Central memory CD8-positive, alpha-beta T cell (primary cell): ENCODE measurements at regions not wholly inside any gene's neighbourhood (a gene's known extent, or its start where the extent isn't known, plus 50 kb on each side); places are given as distances from the start of the nearest gene placed in this dataset.
"Not testable (repeated sequence)": the region's sequence is repeated elsewhere in the genome, so short reads cannot be mapped to it uniquely, and the experiment has no call there.

Experiments used
- ATAC-seq: fragments of 150-1000 bp; cut with Tn5 transposase; replicated peaks from 2 replicates; pipeline ENCODE4 v1.10.0; 2022; ENCODE audit warnings: mild to moderate bottlenecking, moderate FRiP score, moderate number of reproducible peaks; ENCODE audit not compliant: poor library complexity, severe bottlenecking; ENCODE audit errors: extremely low read depth
- DNase-seq, 2 donors: peaks; one replicate each; pipeline ENCODE4 v3.0.0; 2021; ENCODE audit warnings: low spot score in 2 of 2
- H3K27ac Mint-ChIP-seq: one replicate; pipeline ENCODE4 v1.8.0; 2022; ENCODE audit warnings: low read depth, mild to moderate bottlenecking, moderate library complexity, mixed read lengths
- H3K27me3 Mint-ChIP-seq: one replicate; pipeline ENCODE4 v1.8.0; 2022; ENCODE audit warnings: mixed read lengths
- H3K36me3 Mint-ChIP-seq: one replicate; pipeline ENCODE4 v1.8.0; 2022; ENCODE audit warnings: mild to moderate bottlenecking, moderate library complexity, mixed read lengths; ENCODE audit not compliant: insufficient read depth
- H3K4me1 Mint-ChIP-seq: one replicate; pipeline ENCODE4 v1.8.0; 2022; ENCODE audit warnings: mixed read lengths
- H3K4me3 Mint-ChIP-seq: one replicate; pipeline ENCODE4 v1.8.0; 2022; ENCODE audit warnings: mild to moderate bottlenecking, moderate library complexity, mixed read lengths
- H3K9me3 Mint-ChIP-seq: one replicate; pipeline ENCODE4 v1.8.0; 2022; ENCODE audit warnings: mixed read lengths

DNA sequence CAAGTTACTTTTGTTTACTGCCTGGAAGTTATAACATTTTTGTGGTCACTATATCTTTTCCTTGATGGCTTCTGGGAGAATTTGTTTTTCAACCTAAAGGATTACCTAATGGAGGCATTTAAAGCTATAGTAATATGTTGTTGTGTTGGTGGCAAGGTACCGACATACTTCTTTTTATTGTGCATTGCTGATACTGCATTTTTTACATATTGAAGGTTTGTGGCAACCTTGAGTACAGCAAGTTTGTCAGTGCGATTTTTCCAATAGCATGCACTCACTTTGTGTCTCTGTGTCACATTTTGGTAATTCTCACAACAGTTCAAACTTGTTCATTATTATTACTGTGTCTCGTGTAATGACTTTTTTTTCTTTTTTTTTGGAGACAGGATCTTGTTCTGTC lies 246.3 kb downstream of the LRRC70 start:
- no peaks in the 10 kb centered on the region for H3K27me3 Mint-ChIP-seq
- H3K27ac Mint-ChIP-seq = no peak overlapping the region
- no peak overlapping the region for H3K4me3 Mint-ChIP-seq
- no peaks in the 10 kb centered on the region for H3K4me1 Mint-ChIP-seq
- H3K9me3 Mint-ChIP-seq = no peaks in the 10 kb centered on the region
- no peak for DNase-seq
- no peak for ATAC-seq
- H3K36me3 Mint-ChIP-seq = no peaks in the 10 kb centered on the region

DNA sequence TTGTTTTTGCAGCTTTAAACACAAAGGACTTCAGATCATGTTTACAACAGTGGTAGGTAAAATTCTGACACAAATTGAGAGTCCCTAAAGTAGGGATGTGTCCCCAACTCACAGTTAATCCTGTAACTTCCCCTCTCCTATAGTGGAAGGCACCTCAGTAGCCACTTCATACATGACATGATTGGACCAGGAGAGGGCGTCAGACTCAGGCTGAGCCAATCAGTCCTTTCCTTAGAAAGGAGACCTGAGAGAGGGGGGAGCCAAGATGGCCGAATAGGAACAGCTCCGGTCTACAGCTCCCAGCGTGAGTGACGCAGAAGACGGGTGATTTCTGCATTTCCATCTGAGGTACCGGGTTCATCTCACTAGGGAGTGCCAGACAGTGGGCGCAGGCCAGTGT lies 238.4 kb downstream of the LRRC70 start:
- not testable (repeated sequence) for H3K4me3 Mint-ChIP-seq, H3K9me3 Mint-ChIP-seq, ATAC-seq, H3K27me3 Mint-ChIP-seq, H3K4me1 Mint-ChIP-seq, H3K27ac Mint-ChIP-seq, DNase-seq, H3K36me3 Mint-ChIP-seq

DNA sequence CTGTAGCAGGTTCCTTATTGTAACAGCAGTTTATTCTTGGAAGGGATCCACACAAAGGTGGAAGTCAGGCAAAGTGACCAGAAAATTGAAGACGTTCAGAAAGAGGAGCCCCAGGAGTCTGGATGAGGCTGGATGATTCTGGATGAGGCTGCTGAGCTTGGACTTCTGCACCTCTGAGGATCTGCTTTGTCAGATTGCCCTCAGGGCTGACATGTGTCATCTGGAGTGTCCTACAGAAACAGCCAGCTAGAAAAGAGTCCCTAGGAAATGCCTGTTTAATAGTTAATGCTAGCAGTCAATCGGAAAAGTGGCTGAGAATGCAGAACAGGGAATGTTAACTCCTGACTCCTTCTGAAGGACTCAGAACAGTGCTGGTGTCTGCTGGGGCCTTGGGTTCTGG lies 236.4 kb downstream of the LRRC70 start:
- no peak overlapping the region for H3K27ac Mint-ChIP-seq
- DNase-seq (no peak), ATAC-seq (no peak)
- peaks cover 23% of the 10 kb centered on the region for H3K27me3 Mint-ChIP-seq
- no peaks in the 10 kb centered on the region for H3K9me3 Mint-ChIP-seq
- no peaks in the 10 kb centered on the region for H3K4me1 Mint-ChIP-seq
- no peaks in the 10 kb centered on the region for H3K36me3 Mint-ChIP-seq
- no peak overlapping the region for H3K4me3 Mint-ChIP-seq

DNA sequence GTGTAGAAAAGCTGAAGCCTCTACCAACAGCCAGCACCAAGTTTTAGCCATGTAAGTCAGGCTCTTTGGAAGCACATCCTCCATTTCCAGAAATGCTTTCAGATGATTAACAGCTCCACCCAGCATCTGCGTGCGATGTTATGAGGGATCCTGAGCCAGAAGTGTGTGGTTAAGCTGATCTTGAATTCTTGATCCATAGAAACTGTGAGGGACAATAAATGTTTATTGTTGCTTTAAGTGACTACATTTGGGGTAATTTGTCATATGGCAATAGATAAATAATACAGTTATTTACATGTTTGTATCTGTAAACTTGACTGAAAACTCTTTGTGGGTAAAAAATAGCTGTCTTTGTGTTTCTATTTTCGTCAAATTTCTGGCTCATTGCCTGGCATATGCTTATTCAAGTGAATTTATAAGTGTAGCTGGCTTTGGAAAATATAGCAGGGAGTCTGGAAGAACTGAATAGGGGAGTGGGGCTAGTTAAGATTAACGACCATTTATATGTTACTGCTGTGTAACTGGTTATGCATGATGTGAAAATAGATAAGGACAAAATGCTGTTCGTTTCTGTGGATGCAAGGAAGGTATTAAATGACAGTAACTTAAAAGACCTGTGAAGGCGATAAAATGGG lies 234.1 kb downstream of the LRRC70 start:
- Mint-ChIP-seq H3K4me1 (no peaks in the 10 kb centered on the region), H3K27me3 (peaks cover 27% of the 10 kb centered on the region), H3K36me3 (no peaks in the 10 kb centered on the region), H3K4me3 (no peak overlapping the region), H3K27ac (no peak overlapping the region), H3K9me3 (no peaks in the 10 kb centered on the region)
- no peak for ATAC-seq
- no peak for DNase-seq

DNA sequence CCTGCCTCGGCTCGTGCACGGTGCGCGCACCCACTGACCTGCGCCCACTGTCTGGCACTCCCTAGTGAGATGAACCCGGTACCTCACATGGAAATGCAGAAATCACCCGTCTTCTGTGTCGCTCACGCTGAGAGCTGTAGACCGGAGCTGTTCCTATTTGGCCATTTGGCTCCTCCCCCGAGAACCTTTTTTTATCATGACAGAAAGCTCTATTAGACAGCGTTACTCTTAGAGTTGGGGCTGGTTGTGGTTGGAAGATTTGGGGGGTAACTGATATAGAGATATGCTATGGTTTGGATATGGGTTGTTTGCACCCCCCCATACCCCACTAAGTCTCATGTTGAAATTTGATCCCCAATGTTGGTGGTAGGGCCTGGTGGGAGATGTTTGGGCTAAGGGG lies 226.2 kb downstream of the LRRC70 start:
- not testable (repeated sequence) for H3K27ac Mint-ChIP-seq, H3K9me3 Mint-ChIP-seq, H3K36me3 Mint-ChIP-seq, H3K4me1 Mint-ChIP-seq, H3K4me3 Mint-ChIP-seq, DNase-seq, ATAC-seq, H3K27me3 Mint-ChIP-seq

DNA sequence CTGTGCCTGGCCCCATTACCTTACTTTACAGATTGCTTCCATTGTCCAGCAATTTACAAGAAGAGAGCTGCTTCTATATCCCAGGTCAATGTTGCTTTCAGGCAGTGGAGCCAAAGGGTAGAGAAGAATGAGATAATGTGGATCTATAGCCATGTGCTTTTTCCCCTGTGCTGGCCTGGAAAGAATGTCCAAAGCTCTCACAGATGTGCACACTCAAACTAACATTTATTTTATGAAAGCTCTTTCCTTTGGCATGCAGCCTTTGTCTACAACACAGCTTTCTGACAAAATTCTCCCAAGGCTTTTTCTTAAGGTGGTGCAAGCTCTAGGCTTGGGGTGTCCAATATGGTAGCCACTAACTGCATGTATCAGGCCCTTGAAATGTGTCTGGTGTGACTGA lies 217.3 kb downstream of the LRRC70 start:
- DNase-seq = no peak
- H3K27ac Mint-ChIP-seq = no peak overlapping the region
- no peak overlapping the region for H3K4me3 Mint-ChIP-seq
- H3K4me1 Mint-ChIP-seq = no peaks in the 10 kb centered on the region
- no peaks in the 10 kb centered on the region for H3K27me3 Mint-ChIP-seq
- no peaks in the 10 kb centered on the region for H3K36me3 Mint-ChIP-seq
- no peak for ATAC-seq
- peaks cover 15% of the 10 kb centered on the region for H3K9me3 Mint-ChIP-seq

DNA sequence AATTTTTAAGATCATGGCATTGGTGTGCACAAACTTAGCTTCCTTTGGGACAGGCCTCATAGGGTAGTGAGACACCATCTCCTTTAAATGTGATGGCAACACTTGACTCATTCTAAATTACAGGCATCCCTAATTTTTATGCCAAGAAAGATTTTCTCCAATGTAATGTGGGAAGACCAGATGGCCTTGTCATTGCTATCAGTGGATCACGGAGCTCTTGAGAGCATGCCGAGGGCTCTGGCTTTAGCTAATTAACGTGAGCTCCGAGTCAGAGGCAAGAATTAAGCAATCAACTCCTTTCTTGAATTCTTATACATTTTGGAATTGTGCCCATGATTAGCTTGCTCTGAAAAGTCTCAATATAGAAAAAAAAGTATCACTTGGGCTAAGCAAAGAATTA lies 215.8 kb downstream of the LRRC70 start:
- Mint-ChIP-seq H3K4me3 (no peak overlapping the region), H3K4me1 (no peaks in the 10 kb centered on the region), H3K36me3 (no peaks in the 10 kb centered on the region), H3K27ac (no peak overlapping the region), H3K27me3 (peaks cover 12% of the 10 kb centered on the region), H3K9me3 (peaks cover 15% of the 10 kb centered on the region)
- no peak for DNase-seq
- no peak for ATAC-seq

DNA sequence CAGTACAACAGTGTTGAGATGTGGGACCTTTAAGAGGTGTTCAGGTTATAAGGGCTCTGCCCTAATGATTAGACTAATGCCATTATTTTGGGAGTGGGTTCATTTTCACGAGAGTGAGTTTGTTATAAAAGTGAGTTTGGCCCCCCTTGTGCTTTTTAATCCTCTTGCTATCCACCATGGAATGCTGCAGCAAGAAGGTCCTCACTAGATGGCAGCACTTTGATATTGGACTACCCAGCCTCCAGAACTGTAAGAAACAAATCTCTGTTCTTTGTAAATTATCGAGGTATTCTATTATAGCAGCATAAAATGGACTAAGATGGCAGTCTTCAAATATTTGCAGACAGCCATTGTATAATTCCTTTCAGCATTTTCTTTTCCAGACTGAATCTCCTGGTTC lies 212.4 kb downstream of the LRRC70 start:
- H3K27ac Mint-ChIP-seq = no peak overlapping the region
- DNase-seq (no peak), ATAC-seq (no peak)
- no peaks in the 10 kb centered on the region for H3K9me3 Mint-ChIP-seq
- no peak overlapping the region for H3K4me3 Mint-ChIP-seq
- no peaks in the 10 kb centered on the region for H3K36me3 Mint-ChIP-seq
- peaks cover 24% of the 10 kb centered on the region for H3K27me3 Mint-ChIP-seq
- no peaks in the 10 kb centered on the region for H3K4me1 Mint-ChIP-seq

DNA sequence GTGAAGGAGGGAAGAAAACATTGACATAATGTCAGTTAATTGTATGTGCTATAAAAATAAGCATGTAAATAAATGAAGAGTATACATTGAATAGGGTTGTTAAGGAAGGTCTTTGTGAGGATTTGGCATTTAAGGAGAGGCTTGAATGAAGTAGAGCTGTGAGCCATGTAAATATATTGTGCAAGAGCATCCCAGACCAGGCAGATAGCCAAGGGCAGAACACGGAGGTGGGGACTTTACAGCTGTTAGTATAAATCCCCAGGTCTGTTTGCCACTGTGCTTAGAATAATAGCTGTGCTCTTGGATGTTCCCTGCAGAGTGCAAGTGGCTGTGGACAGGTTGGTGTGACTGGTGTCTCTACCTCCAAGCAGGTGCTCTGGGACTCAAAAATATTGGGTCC lies 211.7 kb downstream of the LRRC70 start:
- DNase-seq (no peak), ATAC-seq (no peak)
- H3K27ac Mint-ChIP-seq = no peak overlapping the region
- no peaks in the 10 kb centered on the region for H3K36me3 Mint-ChIP-seq
- no peaks in the 10 kb centered on the region for H3K4me1 Mint-ChIP-seq
- no peak overlapping the region for H3K4me3 Mint-ChIP-seq
- peaks cover 24% of the 10 kb centered on the region for H3K27me3 Mint-ChIP-seq
- H3K9me3 Mint-ChIP-seq = no peaks in the 10 kb centered on the region

DNA sequence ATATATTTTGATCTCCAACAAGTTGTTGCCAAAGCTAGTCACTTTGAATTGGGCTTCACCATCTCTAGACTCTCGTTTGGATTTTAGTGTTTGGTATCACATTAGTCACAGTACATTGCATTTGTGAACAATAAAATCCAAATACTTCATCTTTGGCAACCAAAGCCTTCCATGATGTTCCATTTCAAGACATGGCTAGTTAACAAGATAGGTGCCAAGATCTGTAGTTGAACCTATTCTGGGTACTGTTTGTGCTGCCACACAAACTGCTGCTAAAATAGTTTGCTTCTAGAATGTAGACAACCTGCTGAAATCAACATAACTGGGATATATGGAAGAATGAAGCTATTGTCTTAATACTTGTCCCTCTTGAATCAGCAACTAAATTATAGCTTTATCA lies 207.5 kb downstream of the LRRC70 start:
- Mint-ChIP-seq H3K9me3 (no peaks in the 10 kb centered on the region), H3K36me3 (no peaks in the 10 kb centered on the region), H3K27me3 (peaks cover 24% of the 10 kb centered on the region), H3K27ac (no peak overlapping the region), H3K4me1 (no peaks in the 10 kb centered on the region), H3K4me3 (no peak overlapping the region)
- DNase-seq (no peak), ATAC-seq (no peak)

DNA sequence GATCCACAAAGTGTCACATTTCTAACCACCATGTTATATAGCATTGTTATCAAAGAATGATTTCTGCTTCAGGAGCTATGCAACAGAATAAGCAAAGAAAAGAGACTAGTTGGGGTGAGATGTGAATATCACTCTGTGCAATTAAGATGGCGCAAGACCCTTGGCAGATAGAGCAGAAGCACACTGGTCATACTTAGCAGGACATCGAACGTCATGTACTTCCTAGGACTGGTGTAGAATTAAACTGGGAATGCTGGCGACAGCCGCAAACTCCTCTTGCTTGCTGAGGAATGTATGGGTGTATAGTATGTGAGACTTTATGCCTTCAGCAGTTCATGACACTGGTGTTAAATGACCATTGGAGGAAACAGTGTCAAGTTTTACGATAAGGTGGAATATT lies 207.0 kb downstream of the LRRC70 start:
- no peaks in the 10 kb centered on the region for H3K36me3 Mint-ChIP-seq

DNA sequence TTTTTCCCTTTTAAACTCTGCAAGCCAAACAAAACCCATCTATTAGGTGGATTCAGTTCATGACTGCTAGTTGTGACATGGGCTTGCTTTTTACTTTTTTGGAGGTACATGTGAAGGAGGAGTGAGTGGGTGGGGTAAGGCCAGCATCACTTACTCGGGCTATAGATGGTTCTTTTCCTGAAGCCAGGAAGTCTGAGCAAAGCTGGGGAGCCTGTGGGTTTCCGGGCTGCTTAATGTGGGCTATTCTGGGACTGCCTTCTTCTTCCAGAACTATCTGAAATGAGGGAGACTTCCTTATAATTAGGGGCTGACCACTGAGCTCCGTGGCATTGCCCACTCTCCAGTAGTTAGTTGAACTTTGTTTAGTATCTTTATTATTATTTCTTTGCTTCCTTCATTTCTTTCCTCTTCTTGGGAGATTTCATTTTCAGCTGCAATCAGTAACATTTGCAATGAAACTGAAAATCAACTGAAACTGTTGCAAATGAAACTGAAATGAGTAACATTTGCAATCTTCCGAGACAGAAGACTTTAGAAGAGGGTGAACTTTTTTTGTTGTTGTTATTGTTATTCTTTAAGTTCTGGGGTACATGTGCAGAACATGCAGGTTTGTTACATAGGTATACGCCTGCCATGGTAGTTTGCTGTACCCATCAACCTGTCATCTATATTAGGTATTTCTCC lies 204.9 kb downstream of the LRRC70 start:
- ATAC-seq (no peak), DNase-seq (no peak)
- Mint-ChIP-seq H3K4me3 (no peak overlapping the region), H3K27ac (no peak overlapping the region), H3K27me3 (peaks cover 12% of the 10 kb centered on the region), H3K36me3 (no peaks in the 10 kb centered on the region), H3K9me3 (no peaks in the 10 kb centered on the region), H3K4me1 (no peaks in the 10 kb centered on the region)

More for the DNA sequence above, 207.0 kb downstream of the LRRC70 start:
- no peaks in the 10 kb centered on the region for H3K4me1 Mint-ChIP-seq
- no peaks in the 10 kb centered on the region for H3K9me3 Mint-ChIP-seq
- ATAC-seq (no peak), DNase-seq (no peak)
- no peak overlapping the region for H3K4me3 Mint-ChIP-seq
- H3K27ac Mint-ChIP-seq = no peak overlapping the region
- peaks cover 27% of the 10 kb centered on the region for H3K27me3 Mint-ChIP-seq

DNA sequence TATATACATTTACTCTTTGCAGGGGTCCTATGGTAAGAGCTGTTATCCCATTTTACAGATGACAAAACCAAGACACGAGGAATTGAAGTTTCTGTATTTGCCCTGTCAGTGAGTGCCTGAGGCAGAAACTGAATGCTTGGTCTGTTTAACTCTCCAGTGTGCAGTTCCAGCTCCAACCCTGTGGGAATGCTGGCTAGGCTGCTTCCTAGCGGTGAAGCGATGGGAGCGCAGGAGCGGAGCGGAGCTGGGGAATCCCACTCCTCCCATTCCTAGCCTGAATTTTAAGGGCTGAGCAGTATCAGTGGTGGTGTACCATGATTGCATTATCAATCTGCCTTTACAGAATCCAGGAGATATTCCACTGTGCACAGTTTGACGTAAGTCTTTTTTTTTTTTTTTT lies 202.3 kb downstream of the LRRC70 start:
- Mint-ChIP-seq H3K4me3 (no peak overlapping the region), H3K27me3 (peaks cover 9% of the 10 kb centered on the region), H3K9me3 (no peaks in the 10 kb centered on the region), H3K4me1 (no peaks in the 10 kb centered on the region), H3K27ac (no peak overlapping the region), H3K36me3 (no peaks in the 10 kb centered on the region)
- no peak for ATAC-seq
- DNase-seq = no peak
